Activated CD8-positive, alpha-beta memory T cell treated with anti-CD3 and anti-CD28 coated beads, Interleukin-2, amount 10 ng/mL, durations not matched to agents 7 days and 5 days (primary cell): ENCODE measurements at regions not wholly inside any gene's neighbourhood (a gene's known extent, or its start where the extent isn't known, plus 50 kb on each side); places are given as distances from the start of the nearest gene placed in this dataset.

ENCODE experiments used
- ATAC-seq: fragments of 150-1000 bp; cut with Tn5 transposase; one replicate; pipeline ENCODE4 v1.10.0; 2021; ENCODE audit warnings: moderate library complexity
- CTCF ChIA-PET: fragments of 350-600 bp; sonication (Branson Sonifier 250); formaldehyde crosslinking; loops from one replicate; lab custom pipeline; 2021; ENCODE audit warnings: antibody characterized with exemption; lab: Charles Lee
- DNase-seq: peaks from one replicate; pipeline ENCODE4 v3.0.0-alpha.2; 2020
- H3K27ac Mint-ChIP-seq: one replicate; pipeline ENCODE4 v1.8.0; 2021; ENCODE audit warnings: mild to moderate bottlenecking, mixed read lengths
- H3K27me3 Mint-ChIP-seq: one replicate; pipeline ENCODE4 v1.8.0; 2021; ENCODE audit warnings: mixed read lengths
- H3K36me3 Mint-ChIP-seq: one replicate; pipeline ENCODE4 v1.8.0; 2021; ENCODE audit warnings: mild to moderate bottlenecking, mixed read lengths
- H3K4me1 Mint-ChIP-seq: one replicate; pipeline ENCODE4 v1.8.0; 2021; ENCODE audit warnings: mixed read lengths
- H3K4me3 Mint-ChIP-seq: one replicate; pipeline ENCODE4 v1.8.0; 2021; ENCODE audit warnings: mild to moderate bottlenecking, moderate library complexity, mixed read lengths
- H3K9me3 Mint-ChIP-seq: one replicate; pipeline ENCODE4 v1.8.0; 2022; ENCODE audit warnings: low read depth, mixed read lengths

GRCh38 chr13:85283408-85283807 lies 515.8 kb downstream of the SLITRK6 start:
- ATAC-seq: no peak
- Mint-ChIP-seq H3K27ac (no peak overlapping the region), H3K4me1 (no peaks in the 10 kb centered on the region), H3K9me3 (no peaks in the 10 kb centered on the region), H3K4me3 (no peak overlapping the region), H3K36me3 (no peaks in the 10 kb centered on the region), H3K27me3 (no peaks in the 10 kb centered on the region)
- DNase-seq: no peak
- CTCF ChIA-PET: interaction anchor here (1.1 kb wide), 1 partner anchor 9 kb away, joined by 3 read pairs; no protein-coding TSS in a partner anchor

GRCh38 chr13:85282876-85283275 lies 516.3 kb downstream of the SLITRK6 start:
- CTCF ChIA-PET: no interaction called here
- H3K27ac Mint-ChIP-seq: no peak overlapping the region

GRCh38 chr13:85278851-85279250 lies 520.4 kb downstream of the SLITRK6 start:
- CTCF ChIA-PET: no interaction called here
- no peaks in the 10 kb centered on the region for H3K27me3 Mint-ChIP-seq
- DNase-seq: no peak

More at GRCh38 chr13:85282876-85283275, 516.3 kb downstream of the SLITRK6 start:
- no peak overlapping the region for H3K4me3 Mint-ChIP-seq
- no peak for ATAC-seq
- DNase-seq: no peak
- H3K4me1 Mint-ChIP-seq: no peaks in the 10 kb centered on the region
- no peaks in the 10 kb centered on the region for H3K9me3 Mint-ChIP-seq
- H3K36me3 Mint-ChIP-seq: no peaks in the 10 kb centered on the region
- H3K27me3 Mint-ChIP-seq: no peaks in the 10 kb centered on the region

GRCh38 chr13:85277748-85278147 lies 521.5 kb downstream of the SLITRK6 start:
- ATAC-seq (no peak), DNase-seq (no peak)
- Mint-ChIP-seq H3K4me3 (no peak overlapping the region), H3K36me3 (no peaks in the 10 kb centered on the region), H3K4me1 (no peaks in the 10 kb centered on the region), H3K27me3 (no peaks in the 10 kb centered on the region), H3K27ac (no peak overlapping the region), H3K9me3 (peaks cover 10% of the 10 kb centered on the region)
- CTCF ChIA-PET: no interaction called here

More at GRCh38 chr13:85278851-85279250, 520.4 kb downstream of the SLITRK6 start:
- H3K4me3 Mint-ChIP-seq: no peak overlapping the region
- H3K4me1 Mint-ChIP-seq: no peaks in the 10 kb centered on the region
- H3K27ac Mint-ChIP-seq: no peak overlapping the region
- H3K36me3 Mint-ChIP-seq: no peaks in the 10 kb centered on the region
- peaks cover 8% of the 10 kb centered on the region for H3K9me3 Mint-ChIP-seq
- ATAC-seq: no peak

- peaks cover 7% of the 10 kb centered on the region for H3K9me3 Mint-ChIP-seq
- DNase-seq (no peak), ATAC-seq (no peak)
- H3K27ac Mint-ChIP-seq: no peak overlapping the region
- H3K27me3 Mint-ChIP-seq: no peaks in the 10 kb centered on the region
- no peaks in the 10 kb centered on the region for H3K36me3 Mint-ChIP-seq
- H3K4me3 Mint-ChIP-seq: no peak overlapping the region
- H3K4me1 Mint-ChIP-seq: no peaks in the 10 kb centered on the region
- CTCF ChIA-PET: no interaction called here
These were observed 532.4 kb downstream of the SLITRK6 start for GRCh38 chr13:85266771-85267170.

GRCh38 chr13:85266331-85266730 lies 532.9 kb downstream of the SLITRK6 start:
- ATAC-seq (no peak), DNase-seq (no peak)
- H3K27ac Mint-ChIP-seq: no peak overlapping the region
- no peaks in the 10 kb centered on the region for H3K27me3 Mint-ChIP-seq
- peaks cover 7% of the 10 kb centered on the region for H3K9me3 Mint-ChIP-seq
- CTCF ChIA-PET: no interaction called here
- H3K4me1 Mint-ChIP-seq: no peaks in the 10 kb centered on the region
- H3K36me3 Mint-ChIP-seq: no peaks in the 10 kb centered on the region
- no peak overlapping the region for H3K4me3 Mint-ChIP-seq

- ATAC-seq (no peak), DNase-seq (no peak)
- Mint-ChIP-seq H3K9me3 (peaks cover 7% of the 10 kb centered on the region), H3K27ac (no peak overlapping the region), H3K36me3 (no peaks in the 10 kb centered on the region), H3K4me3 (no peak overlapping the region), H3K4me1 (no peaks in the 10 kb centered on the region), H3K27me3 (no peaks in the 10 kb centered on the region)
- CTCF ChIA-PET: no interaction called here
These were observed 533.9 kb downstream of the SLITRK6 start for GRCh38 chr13:85265296-85265695.

- Mint-ChIP-seq H3K27me3 (no peaks in the 10 kb centered on the region), H3K9me3 (no peaks in the 10 kb centered on the region), H3K4me1 (no peaks in the 10 kb centered on the region), H3K4me3 (no peak overlapping the region), H3K36me3 (no peaks in the 10 kb centered on the region), H3K27ac (no peak overlapping the region)
- DNase-seq (no peak), ATAC-seq (no peak)
- CTCF ChIA-PET: no interaction called here
These were observed 536.7 kb downstream of the SLITRK6 start for GRCh38 chr13:85262499-85262898.

GRCh38 chr13:85261757-85262346 lies 537.4 kb downstream of the SLITRK6 start:
- no peaks in the 10 kb centered on the region for H3K4me1 Mint-ChIP-seq
- H3K4me3 Mint-ChIP-seq: no peak overlapping the region
- ATAC-seq (no peak), DNase-seq (no peak)
- H3K27ac Mint-ChIP-seq: no peak overlapping the region
- no peaks in the 10 kb centered on the region for H3K9me3 Mint-ChIP-seq
- no peaks in the 10 kb centered on the region for H3K36me3 Mint-ChIP-seq
- no peaks in the 10 kb centered on the region for H3K27me3 Mint-ChIP-seq
- CTCF ChIA-PET: no interaction called here

GRCh38 chr13:85260896-85261295 lies 538.3 kb downstream of the SLITRK6 start:
- Mint-ChIP-seq H3K27ac (no peak overlapping the region), H3K4me1 (no peaks in the 10 kb centered on the region), H3K4me3 (no peak overlapping the region), H3K36me3 (no peaks in the 10 kb centered on the region), H3K27me3 (no peaks in the 10 kb centered on the region), H3K9me3 (no peaks in the 10 kb centered on the region)
- DNase-seq (no peak), ATAC-seq (no peak)
- CTCF ChIA-PET: no interaction called here

- H3K36me3 Mint-ChIP-seq: no peaks in the 10 kb centered on the region
- ATAC-seq: no peak
These were observed 543.2 kb downstream of the SLITRK6 start for GRCh38 chr13:85255978-85256377.

GRCh38 chr13:85254641-85255040 lies 544.6 kb downstream of the SLITRK6 start:
- Mint-ChIP-seq H3K4me1 (no peaks in the 10 kb centered on the region), H3K4me3 (no peak overlapping the region), H3K27ac (no peak overlapping the region), H3K27me3 (no peaks in the 10 kb centered on the region), H3K9me3 (peaks cover 11% of the 10 kb centered on the region), H3K36me3 (no peaks in the 10 kb centered on the region)
- no peak for DNase-seq
- CTCF ChIA-PET: no interaction called here
- ATAC-seq: no peak

More at GRCh38 chr13:85255978-85256377, 543.2 kb downstream of the SLITRK6 start:
- CTCF ChIA-PET: no interaction called here
- H3K9me3 Mint-ChIP-seq: peaks cover 11% of the 10 kb centered on the region
- no peak for DNase-seq
- no peaks in the 10 kb centered on the region for H3K27me3 Mint-ChIP-seq
- no peak overlapping the region for H3K27ac Mint-ChIP-seq
- H3K4me1 Mint-ChIP-seq: no peaks in the 10 kb centered on the region
- no peak overlapping the region for H3K4me3 Mint-ChIP-seq

- no peak overlapping the region for H3K27ac Mint-ChIP-seq
- CTCF ChIA-PET: no interaction called here
- no peak overlapping the region for H3K4me3 Mint-ChIP-seq
- H3K4me1 Mint-ChIP-seq: no peaks in the 10 kb centered on the region
- ATAC-seq (no peak), DNase-seq (no peak)
- H3K27me3 Mint-ChIP-seq: no peaks in the 10 kb centered on the region
- H3K36me3 Mint-ChIP-seq: no peaks in the 10 kb centered on the region
- H3K9me3 Mint-ChIP-seq: peaks cover 3% of the 10 kb centered on the region
These were observed 550.1 kb downstream of the SLITRK6 start for GRCh38 chr13:85249151-85249550.

GRCh38 chr13:85247780-85248179 lies 551.4 kb downstream of the SLITRK6 start:
- Mint-ChIP-seq H3K4me3 (no peak overlapping the region), H3K27me3 (no peaks in the 10 kb centered on the region), H3K4me1 (no peaks in the 10 kb centered on the region), H3K9me3 (peaks cover 3% of the 10 kb centered on the region), H3K36me3 (no peaks in the 10 kb centered on the region), H3K27ac (no peak overlapping the region)
- ATAC-seq (no peak), DNase-seq (no peak)
- CTCF ChIA-PET: no interaction called here

- no peak overlapping the region for H3K4me3 Mint-ChIP-seq
- H3K36me3 Mint-ChIP-seq: no peaks in the 10 kb centered on the region
- H3K9me3 Mint-ChIP-seq: no peaks in the 10 kb centered on the region
- CTCF ChIA-PET: no interaction called here
- ATAC-seq (no peak), DNase-seq (no peak)
- no peaks in the 10 kb centered on the region for H3K27me3 Mint-ChIP-seq
- no peak overlapping the region for H3K27ac Mint-ChIP-seq
- H3K4me1 Mint-ChIP-seq: no peaks in the 10 kb centered on the region
These were observed 555.4 kb downstream of the SLITRK6 start for GRCh38 chr13:85243831-85244230.
